ENCODE measurements at regions not wholly inside any gene's neighbourhood (a gene's known extent, or its start where the extent isn't known, plus 50 kb on each side); places are given as distances from the start of the nearest gene placed in this dataset.

GRCh38 chr10:44010873-44011602 lies 362.4 kb upstream of the ZNF32 start:
- CTCF ChIA-PET: no interaction called here

DNA sequence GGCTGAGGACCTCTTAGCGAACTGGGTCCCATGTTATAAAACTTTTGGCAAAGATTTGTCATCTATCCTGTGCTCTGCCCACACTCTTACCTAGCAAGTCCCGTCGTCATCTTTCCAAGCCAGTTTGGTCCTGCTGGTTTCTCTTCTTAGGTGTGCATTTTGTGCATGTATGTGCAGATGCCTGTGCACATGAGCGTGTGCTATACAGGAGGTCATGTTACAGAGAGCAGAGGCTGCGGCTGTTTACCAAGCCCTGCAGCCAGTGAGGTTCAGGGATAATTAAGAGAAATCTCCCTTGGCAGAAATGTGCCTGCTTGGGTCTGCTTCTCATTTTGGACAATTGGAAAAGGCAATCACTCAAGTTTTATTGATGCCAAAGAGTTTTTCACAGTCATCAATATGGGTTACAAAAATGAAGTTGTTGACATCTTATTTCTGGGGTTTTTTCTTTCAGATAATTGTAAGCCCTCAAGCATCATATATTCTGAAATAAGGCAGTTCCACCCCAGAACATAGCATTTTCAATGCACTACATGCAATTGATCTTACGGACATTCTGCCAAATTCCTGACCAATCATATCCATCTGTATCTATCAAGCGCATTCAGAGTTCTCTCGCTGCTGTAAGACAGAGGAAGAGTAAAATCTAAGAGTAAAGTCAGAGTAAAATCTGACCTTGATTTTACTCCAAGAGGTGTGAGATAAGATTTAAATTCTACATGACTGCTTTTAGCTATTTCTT lies 361.4 kb upstream of the ZNF32 start:
- POLR2A ChIA-PET: no interaction called here
- H3K4me3 ChIP-seq: no peak overlapping the region
- CTCF ChIA-PET: no interaction called here
- TF ChIP-seq HOXB5 (CRISPR knock-in tag; IDR thresholded peaks at IDR 0.05) (no peak), FOSL2 (IDR thresholded peaks at IDR 0.05) (no peak), FOSL2 (CRISPR knock-in tag; IDR thresholded peaks at IDR 0.05) (no peak), HDAC2 (IDR thresholded peaks at IDR 0.05) (no peak), HEYL (CRISPR knock-in tag; IDR thresholded peaks at IDR 0.05) (no peak), CTCF (IDR thresholded peaks at IDR 0.05) (no peak), POLR2A (IDR thresholded peaks at IDR 0.05; ENCODE audit: low read length) (no peak), ZSCAN20 (CRISPR knock-in tag; IDR thresholded peaks at IDR 0.05) (no peak), SREBF2 (IDR thresholded peaks at IDR 0.05) (no peak), FOSB (CRISPR knock-in tag; IDR thresholded peaks at IDR 0.05) (no peak)
- TF ChIP-seq, protein P1, sequence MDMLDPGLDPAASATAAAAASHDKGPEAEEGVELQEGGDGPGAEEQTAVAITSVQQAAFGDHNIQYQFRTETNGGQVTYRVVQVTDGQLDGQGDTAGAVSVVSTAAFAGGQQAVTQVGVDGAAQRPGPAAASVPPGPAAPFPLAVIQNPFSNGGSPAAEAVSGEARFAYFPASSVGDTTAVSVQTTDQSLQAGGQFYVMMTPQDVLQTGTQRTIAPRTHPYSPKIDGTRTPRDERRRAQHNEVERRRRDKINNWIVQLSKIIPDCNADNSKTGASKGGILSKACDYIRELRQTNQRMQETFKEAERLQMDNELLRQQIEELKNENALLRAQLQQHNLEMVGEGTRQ (IDR thresholded peaks at IDR 0.05): no peak
- TF ChIP-seq, protein P2, sequence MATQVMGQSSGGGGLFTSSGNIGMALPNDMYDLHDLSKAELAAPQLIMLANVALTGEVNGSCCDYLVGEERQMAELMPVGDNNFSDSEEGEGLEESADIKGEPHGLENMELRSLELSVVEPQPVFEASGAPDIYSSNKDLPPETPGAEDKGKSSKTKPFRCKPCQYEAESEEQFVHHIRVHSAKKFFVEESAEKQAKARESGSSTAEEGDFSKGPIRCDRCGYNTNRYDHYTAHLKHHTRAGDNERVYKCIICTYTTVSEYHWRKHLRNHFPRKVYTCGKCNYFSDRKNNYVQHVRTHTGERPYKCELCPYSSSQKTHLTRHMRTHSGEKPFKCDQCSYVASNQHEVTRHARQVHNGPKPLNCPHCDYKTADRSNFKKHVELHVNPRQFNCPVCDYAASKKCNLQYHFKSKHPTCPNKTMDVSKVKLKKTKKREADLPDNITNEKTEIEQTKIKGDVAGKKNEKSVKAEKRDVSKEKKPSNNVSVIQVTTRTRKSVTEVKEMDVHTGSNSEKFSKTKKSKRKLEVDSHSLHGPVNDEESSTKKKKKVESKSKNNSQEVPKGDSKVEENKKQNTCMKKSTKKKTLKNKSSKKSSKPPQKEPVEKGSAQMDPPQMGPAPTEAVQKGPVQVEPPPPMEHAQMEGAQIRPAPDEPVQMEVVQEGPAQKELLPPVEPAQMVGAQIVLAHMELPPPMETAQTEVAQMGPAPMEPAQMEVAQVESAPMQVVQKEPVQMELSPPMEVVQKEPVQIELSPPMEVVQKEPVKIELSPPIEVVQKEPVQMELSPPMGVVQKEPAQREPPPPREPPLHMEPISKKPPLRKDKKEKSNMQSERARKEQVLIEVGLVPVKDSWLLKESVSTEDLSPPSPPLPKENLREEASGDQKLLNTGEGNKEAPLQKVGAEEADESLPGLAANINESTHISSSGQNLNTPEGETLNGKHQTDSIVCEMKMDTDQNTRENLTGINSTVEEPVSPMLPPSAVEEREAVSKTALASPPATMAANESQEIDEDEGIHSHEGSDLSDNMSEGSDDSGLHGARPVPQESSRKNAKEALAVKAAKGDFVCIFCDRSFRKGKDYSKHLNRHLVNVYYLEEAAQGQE (IDR thresholded peaks at IDR 0.05): no peak
- TF ChIP-seq, protein P3, sequence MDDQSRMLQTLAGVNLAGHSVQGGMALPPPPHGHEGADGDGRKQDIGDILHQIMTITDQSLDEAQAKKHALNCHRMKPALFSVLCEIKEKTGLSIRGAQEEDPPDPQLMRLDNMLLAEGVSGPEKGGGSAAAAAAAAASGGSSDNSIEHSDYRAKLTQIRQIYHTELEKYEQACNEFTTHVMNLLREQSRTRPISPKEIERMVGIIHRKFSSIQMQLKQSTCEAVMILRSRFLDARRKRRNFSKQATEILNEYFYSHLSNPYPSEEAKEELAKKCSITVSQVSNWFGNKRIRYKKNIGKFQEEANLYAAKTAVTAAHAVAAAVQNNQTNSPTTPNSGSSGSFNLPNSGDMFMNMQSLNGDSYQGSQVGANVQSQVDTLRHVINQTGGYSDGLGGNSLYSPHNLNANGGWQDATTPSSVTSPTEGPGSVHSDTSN (IDR thresholded peaks at IDR 0.05): no peak
- no peak overlapping the region for H3K4me2 ChIP-seq
- WGBS (ENCODE audit: missing lambda C conversion rate): 32% methylated on average over 8 of the region's 8 CpGs
- H3K4me1 ChIP-seq: no peaks in the 10 kb centered on the region
- H3K9me3 ChIP-seq: no peaks in the 10 kb centered on the region
- no peak overlapping the region for H3K27ac ChIP-seq
- FAIRE-seq (no peak), DNase-seq (ENCODE audit: low read depth in 1 of 2, low spot score in 1 of 2) (no peak), ATAC-seq (no peak)

More at GRCh38 chr10:44010873-44011602, 362.4 kb upstream of the ZNF32 start:
- TF ChIP-seq MAZ (IDR thresholded peaks at IDR 0.05; ENCODE audit: borderline replicate concordance, low read depth, low read length): no peak
- no peak for TF ChIP-seq JUN (IDR thresholded peaks at IDR 0.05)
- no peak for TF ChIP-seq ZC3H11A (IDR thresholded peaks at IDR 0.05)
- Histone ChIP-seq H3K27ac (no peak overlapping the region), H3K4me2 (no peak overlapping the region), H3K4me3 (no peak overlapping the region), H3K4me1 (no peaks in the 10 kb centered on the region), H3K9me3 (no peaks in the 10 kb centered on the region)
- 2% methylated on average over 2 of the region's 2 CpGs for WGBS (ENCODE audit: missing lambda C conversion rate)
- DNase-seq (ENCODE audit: low read depth in 1 of 2, low spot score in 1 of 2): no peak
- POLR2A ChIA-PET: no interaction called here
- ATAC-seq: no peak
- FAIRE-seq: no peak
